ENCODE measurements at regions not wholly inside any gene's neighbourhood (a gene's known extent, or its start where the extent isn't known, plus 50 kb on each side); places are given as distances from the start of the nearest gene placed in this dataset.

GRCh38 chr20:40565001-40565681 is 123.9 kb downstream of the MAFB start:
- H3K36me3 ChIP-seq, result no peaks in the 10 kb centered on the region
- intact Hi-C loops (cut with DNase I), result no loop called here
- 81 to 83% (median 82%) methylated on average over 6 of the region's 6 CpGs for WGBS, 4 donors
- peak in 3 of 4 donors; percentile 22 to 65 (median 22) for ATAC-seq
- H3K9me3 ChIP-seq, result no peaks in the 10 kb centered on the region
- H3K27me3 ChIP-seq, result no peaks in the 10 kb centered on the region
- no peak overlapping the region for H3K27ac ChIP-seq
- TF ChIP-seq, protein P1, sequence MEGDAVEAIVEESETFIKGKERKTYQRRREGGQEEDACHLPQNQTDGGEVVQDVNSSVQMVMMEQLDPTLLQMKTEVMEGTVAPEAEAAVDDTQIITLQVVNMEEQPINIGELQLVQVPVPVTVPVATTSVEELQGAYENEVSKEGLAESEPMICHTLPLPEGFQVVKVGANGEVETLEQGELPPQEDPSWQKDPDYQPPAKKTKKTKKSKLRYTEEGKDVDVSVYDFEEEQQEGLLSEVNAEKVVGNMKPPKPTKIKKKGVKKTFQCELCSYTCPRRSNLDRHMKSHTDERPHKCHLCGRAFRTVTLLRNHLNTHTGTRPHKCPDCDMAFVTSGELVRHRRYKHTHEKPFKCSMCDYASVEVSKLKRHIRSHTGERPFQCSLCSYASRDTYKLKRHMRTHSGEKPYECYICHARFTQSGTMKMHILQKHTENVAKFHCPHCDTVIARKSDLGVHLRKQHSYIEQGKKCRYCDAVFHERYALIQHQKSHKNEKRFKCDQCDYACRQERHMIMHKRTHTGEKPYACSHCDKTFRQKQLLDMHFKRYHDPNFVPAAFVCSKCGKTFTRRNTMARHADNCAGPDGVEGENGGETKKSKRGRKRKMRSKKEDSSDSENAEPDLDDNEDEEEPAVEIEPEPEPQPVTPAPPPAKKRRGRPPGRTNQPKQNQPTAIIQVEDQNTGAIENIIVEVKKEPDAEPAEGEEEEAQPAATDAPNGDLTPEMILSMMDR (IDR thresholded peaks at IDR 0.05), result no peak
- no peak for TF ChIP-seq POLR2A (IDR thresholded peaks at IDR 0.05)
- H3K4me3 ChIP-seq, result no peak overlapping the region
- H3K4me1 ChIP-seq, result peaks cover 0 to 17% (median 0%) of the 10 kb centered on the region in 12 donors
- DNase-seq, result no peak

GRCh38 chr20:40563296-40563950 is 125.6 kb downstream of the MAFB start:
- H3K4me3 ChIP-seq, result no peak overlapping the region
- TF ChIP-seq, protein P1 (IDR thresholded peaks at IDR 0.05), result no peak
- no peak for TF ChIP-seq POLR2A (IDR thresholded peaks at IDR 0.05)
- H3K4me1 ChIP-seq, result peaks cover 0 to 17% (median 0%) of the 10 kb centered on the region in 12 donors
- intact Hi-C loops (cut with DNase I), result no loop called here
- no peaks in the 10 kb centered on the region for H3K27me3 ChIP-seq
- ATAC-seq (peak in 2 of 4 donors; percentile 31), DNase-seq (peak in 1 of 5 donors; percentile 30)
- no peaks in the 10 kb centered on the region for H3K36me3 ChIP-seq
- no peaks in the 10 kb centered on the region for H3K9me3 ChIP-seq
- no peak overlapping the region for H3K27ac ChIP-seq
- 34 to 47% (median 42%) methylated on average over 8 of the region's 8 CpGs for WGBS, 4 donors

GRCh38 chr20:40562031-40562430 is 127.0 kb downstream of the MAFB start:
- intact Hi-C loops (cut with DNase I), result no loop called here
- no peak overlapping the region for H3K27ac ChIP-seq
- WGBS, 4 donors, result 53 to 69% (median 55%) methylated on average over 2 of the region's 2 CpGs
- H3K27me3 ChIP-seq, result no peaks in the 10 kb centered on the region
- H3K4me3 ChIP-seq, result no peak overlapping the region
- peaks cover 0 to 17% (median 0%) of the 10 kb centered on the region in 12 donors for H3K4me1 ChIP-seq
- DNase-seq (no peak), ATAC-seq (peak in 1 of 4 donors; percentile 54)
- no peaks in the 10 kb centered on the region for H3K9me3 ChIP-seq
- TF ChIP-seq, protein P1 (IDR thresholded peaks at IDR 0.05), result no peak
- TF ChIP-seq POLR2A (IDR thresholded peaks at IDR 0.05), result no peak
- no peaks in the 10 kb centered on the region for H3K36me3 ChIP-seq

GRCh38 chr20:40561187-40561586 is 127.8 kb downstream of the MAFB start:
- WGBS, 4 donors, result 89 to 97% (median 92%) methylated on average over 3 of the region's 3 CpGs
- Histone ChIP-seq H3K27me3 (no peaks in the 10 kb centered on the region), H3K9me3 (no peaks in the 10 kb centered on the region), H3K27ac (no peak overlapping the region), H3K4me3 (no peak overlapping the region), H3K4me1 (peaks cover 0 to 17% (median 0%) of the 10 kb centered on the region in 12 donors), H3K36me3 (no peaks in the 10 kb centered on the region)
- DNase-seq, result no peak
- TF ChIP-seq, protein P1 (IDR thresholded peaks at IDR 0.05), result no peak
- TF ChIP-seq POLR2A (IDR thresholded peaks at IDR 0.05), result no peak
- no peak for ATAC-seq
- intact Hi-C loops (cut with DNase I), result no loop called here
